ENCODE measurements at regions not wholly inside any gene's neighbourhood (a gene's known extent, or its start where the extent isn't known, plus 50 kb on each side); places are given as distances from the start of the nearest gene placed in this dataset.

- DNase-seq (peak in 1 of 3 donors; percentile 27), ATAC-seq (ENCODE audit: insufficient read depth, low FRiP score) (no peak)
- Histone ChIP-seq H3K36me3 (ENCODE audit: control insufficient read depth in 4 of 4, insufficient read depth in 4 of 4, low read length in 4 of 4) (no peaks in the 10 kb centered on the region), H3K27ac (ENCODE audit: low read depth in 1 of 2, low read length in 1 of 2) (peak overlapping the region in 1 of 2 donors; percentile 21), H3K9ac (ENCODE audit: insufficient read depth in 1 of 2, low read length in 2 of 2) (no peak overlapping the region), H3K9me3 (ENCODE audit: control insufficient read depth in 4 of 4, insufficient read depth in 3 of 4, low read length in 3 of 4) (no peaks in the 10 kb centered on the region), H3K27me3 (ENCODE audit: control insufficient read depth in 3 of 3, insufficient read depth in 3 of 3, low read length in 2 of 3) (no peaks in the 10 kb centered on the region), H3K4me1 (ENCODE audit: control insufficient read depth in 5 of 5, insufficient read depth in 5 of 5, low read length in 5 of 5) (peaks cover 0 to 4% (median 0%) of the 10 kb centered on the region in 5 donors), H3K4me3 (no peak overlapping the region)
- TF ChIP-seq, protein P1, sequence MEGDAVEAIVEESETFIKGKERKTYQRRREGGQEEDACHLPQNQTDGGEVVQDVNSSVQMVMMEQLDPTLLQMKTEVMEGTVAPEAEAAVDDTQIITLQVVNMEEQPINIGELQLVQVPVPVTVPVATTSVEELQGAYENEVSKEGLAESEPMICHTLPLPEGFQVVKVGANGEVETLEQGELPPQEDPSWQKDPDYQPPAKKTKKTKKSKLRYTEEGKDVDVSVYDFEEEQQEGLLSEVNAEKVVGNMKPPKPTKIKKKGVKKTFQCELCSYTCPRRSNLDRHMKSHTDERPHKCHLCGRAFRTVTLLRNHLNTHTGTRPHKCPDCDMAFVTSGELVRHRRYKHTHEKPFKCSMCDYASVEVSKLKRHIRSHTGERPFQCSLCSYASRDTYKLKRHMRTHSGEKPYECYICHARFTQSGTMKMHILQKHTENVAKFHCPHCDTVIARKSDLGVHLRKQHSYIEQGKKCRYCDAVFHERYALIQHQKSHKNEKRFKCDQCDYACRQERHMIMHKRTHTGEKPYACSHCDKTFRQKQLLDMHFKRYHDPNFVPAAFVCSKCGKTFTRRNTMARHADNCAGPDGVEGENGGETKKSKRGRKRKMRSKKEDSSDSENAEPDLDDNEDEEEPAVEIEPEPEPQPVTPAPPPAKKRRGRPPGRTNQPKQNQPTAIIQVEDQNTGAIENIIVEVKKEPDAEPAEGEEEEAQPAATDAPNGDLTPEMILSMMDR (IDR thresholded peaks at IDR 0.05; ENCODE audit: control extremely low read depth, extremely low read depth): no peak
- WGBS, 2 donors: 60 to 72% methylated on average over 2 of the region's 2 CpGs
Measured at GRCh38 chr21:30986965-30987364, 51.3 kb downstream of the KRTAP19-8 start.

- no peak for ATAC-seq (ENCODE audit: insufficient read depth, low FRiP score)
- DNase-seq: no peak
- Histone ChIP-seq H3K27ac (ENCODE audit: low read depth in 1 of 2, low read length in 1 of 2) (no peak overlapping the region), H3K9ac (ENCODE audit: insufficient read depth in 1 of 2, low read length in 2 of 2) (no peak overlapping the region), H3K4me1 (ENCODE audit: control insufficient read depth in 5 of 5, insufficient read depth in 5 of 5, low read length in 5 of 5) (peaks cover 0 to 4% (median 0%) of the 10 kb centered on the region in 5 donors), H3K4me3 (no peak overlapping the region), H3K9me3 (ENCODE audit: control insufficient read depth in 4 of 4, insufficient read depth in 3 of 4, low read length in 3 of 4) (no peaks in the 10 kb centered on the region), H3K36me3 (ENCODE audit: control insufficient read depth in 4 of 4, insufficient read depth in 4 of 4, low read length in 4 of 4) (no peaks in the 10 kb centered on the region), H3K27me3 (ENCODE audit: control insufficient read depth in 3 of 3, insufficient read depth in 3 of 3, low read length in 2 of 3) (no peaks in the 10 kb centered on the region)
- WGBS, 2 donors: 74 to 82% methylated on average over 3 of the region's 3 CpGs
- TF ChIP-seq, protein P1 (IDR thresholded peaks at IDR 0.05; ENCODE audit: control extremely low read depth, extremely low read depth): no peak
Measured at GRCh38 chr21:30984889-30985288, 53.4 kb downstream of the KRTAP19-8 start.

- Histone ChIP-seq H3K9ac (ENCODE audit: insufficient read depth in 1 of 2, low read length in 2 of 2) (no peak overlapping the region), H3K4me3 (no peak overlapping the region), H3K36me3 (ENCODE audit: control insufficient read depth in 4 of 4, insufficient read depth in 4 of 4, low read length in 4 of 4) (no peaks in the 10 kb centered on the region), H3K27ac (ENCODE audit: low read depth in 1 of 2, low read length in 1 of 2) (no peak overlapping the region), H3K4me1 (ENCODE audit: control insufficient read depth in 5 of 5, insufficient read depth in 5 of 5, low read length in 5 of 5) (no peaks in the 10 kb centered on the region), H3K9me3 (ENCODE audit: control insufficient read depth in 4 of 4, insufficient read depth in 3 of 4, low read length in 3 of 4) (no peaks in the 10 kb centered on the region), H3K27me3 (ENCODE audit: control insufficient read depth in 3 of 3, insufficient read depth in 3 of 3, low read length in 2 of 3) (no peaks in the 10 kb centered on the region)
- no peak for DNase-seq
- 80 to 86% methylated on average over 1 of the region's 1 CpG for WGBS, 2 donors
- ATAC-seq (ENCODE audit: insufficient read depth, low FRiP score): no peak
- TF ChIP-seq, protein P1 (IDR thresholded peaks at IDR 0.05; ENCODE audit: control extremely low read depth, extremely low read depth): no peak
Measured at GRCh38 chr21:30981403-30981802, 56.9 kb downstream of the KRTAP19-8 start.

- Histone ChIP-seq H3K27ac (ENCODE audit: low read depth in 1 of 2, low read length in 1 of 2) (no peak overlapping the region), H3K27me3 (ENCODE audit: control insufficient read depth in 3 of 3, insufficient read depth in 3 of 3, low read length in 2 of 3) (no peaks in the 10 kb centered on the region), H3K9me3 (ENCODE audit: control insufficient read depth in 4 of 4, insufficient read depth in 3 of 4, low read length in 3 of 4) (no peaks in the 10 kb centered on the region), H3K36me3 (ENCODE audit: control insufficient read depth in 4 of 4, insufficient read depth in 4 of 4, low read length in 4 of 4) (no peaks in the 10 kb centered on the region), H3K4me3 (no peak overlapping the region), H3K4me1 (ENCODE audit: control insufficient read depth in 5 of 5, insufficient read depth in 5 of 5, low read length in 5 of 5) (no peaks in the 10 kb centered on the region), H3K9ac (ENCODE audit: insufficient read depth in 1 of 2, low read length in 2 of 2) (no peak overlapping the region)
- ATAC-seq (ENCODE audit: insufficient read depth, low FRiP score) (no peak), DNase-seq (peak in 2 of 3 donors; percentile 17 to 30)
- WGBS, 2 donors: 87 to 88% methylated on average over 1 of the region's 1 CpG
- TF ChIP-seq, protein P1 (IDR thresholded peaks at IDR 0.05; ENCODE audit: control extremely low read depth, extremely low read depth): no peak
Measured at GRCh38 chr21:30979054-30979453, 59.2 kb downstream of the KRTAP19-8 start.
